ENCODE measurements at regions not wholly inside any gene's neighbourhood (a gene's known extent, or its start where the extent isn't known, plus 50 kb on each side); places are given as distances from the start of the nearest gene placed in this dataset.
A peak's percentile ranks its signal among the peaks of the same experiment; 100 is the strongest.
"Not testable (repeated sequence)": the region's sequence is repeated elsewhere in the genome, so short reads cannot be mapped to it uniquely, and the experiment has no call there.

DNA sequence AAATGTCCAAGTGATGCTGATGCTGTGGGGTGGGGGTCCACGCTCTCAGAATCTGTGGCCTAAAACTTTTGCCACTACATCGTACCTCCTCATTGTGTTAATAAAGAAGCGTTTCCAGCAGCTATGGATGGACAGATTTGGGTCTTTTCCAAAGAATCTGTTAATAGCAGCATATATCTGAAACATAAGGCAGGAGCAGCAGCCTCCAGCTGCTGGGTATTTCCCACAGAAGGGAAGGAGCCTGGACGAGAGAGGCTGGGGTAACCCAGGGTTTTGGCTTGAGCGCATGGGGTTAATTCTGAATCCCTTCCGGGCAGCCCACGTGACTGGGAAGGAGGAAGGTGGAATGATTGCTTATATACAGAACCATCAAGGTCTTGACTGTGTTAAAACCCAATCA is 332.4 kb downstream of the BCOR start:
- no peak for DNase-seq (ENCODE audit: low read depth)

GRCh38 chrX:39766085-39766726 is 331.6 kb downstream of the BCOR start:
- no peak for DNase-seq (ENCODE audit: low read depth)

- no peak for DNase-seq (ENCODE audit: low read depth)
Measured at GRCh38 chrX:39766855-39767254, 330.9 kb downstream of the BCOR start.

DNA sequence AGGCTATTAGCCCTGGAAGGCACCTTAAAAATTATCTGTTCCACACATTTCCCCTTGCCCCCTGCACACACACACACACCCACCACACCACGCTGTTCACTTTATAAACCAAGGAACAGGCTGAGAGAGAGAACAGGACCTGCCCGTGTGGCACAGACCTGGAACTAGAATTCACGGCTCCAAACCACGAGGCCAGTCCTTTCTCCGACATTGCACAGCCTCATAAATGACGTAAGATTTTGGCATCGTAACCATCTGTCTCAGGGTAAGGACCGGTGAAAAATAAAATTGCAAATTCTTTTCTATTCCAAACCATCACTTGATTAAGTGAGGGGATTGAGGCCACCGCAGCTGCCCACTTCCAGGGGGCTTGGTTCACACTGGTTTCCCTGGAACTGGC is 330.3 kb downstream of the BCOR start:
- peak; percentile 17 for DNase-seq (ENCODE audit: low read depth)

DNA sequence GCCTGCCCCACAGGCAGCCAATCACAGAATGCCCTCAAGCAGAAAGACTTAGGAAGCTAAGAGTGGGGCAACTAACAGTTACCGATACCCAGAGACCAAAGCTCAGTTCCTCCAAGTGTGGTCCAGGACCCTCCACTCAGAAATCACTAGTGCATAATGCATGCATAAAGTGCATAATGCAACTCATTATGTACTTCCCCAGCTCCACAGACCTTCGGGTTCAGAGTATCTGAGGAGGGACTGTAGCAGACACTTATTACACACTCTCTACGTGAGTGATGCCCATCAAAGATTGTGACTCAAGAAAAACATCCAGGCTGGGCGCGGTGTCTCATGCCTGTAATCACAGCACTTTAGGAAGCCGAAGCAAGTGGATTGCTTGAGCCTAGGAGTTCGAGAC is 328.0 kb downstream of the BCOR start:
- no peak for DNase-seq (ENCODE audit: low read depth)

DNA sequence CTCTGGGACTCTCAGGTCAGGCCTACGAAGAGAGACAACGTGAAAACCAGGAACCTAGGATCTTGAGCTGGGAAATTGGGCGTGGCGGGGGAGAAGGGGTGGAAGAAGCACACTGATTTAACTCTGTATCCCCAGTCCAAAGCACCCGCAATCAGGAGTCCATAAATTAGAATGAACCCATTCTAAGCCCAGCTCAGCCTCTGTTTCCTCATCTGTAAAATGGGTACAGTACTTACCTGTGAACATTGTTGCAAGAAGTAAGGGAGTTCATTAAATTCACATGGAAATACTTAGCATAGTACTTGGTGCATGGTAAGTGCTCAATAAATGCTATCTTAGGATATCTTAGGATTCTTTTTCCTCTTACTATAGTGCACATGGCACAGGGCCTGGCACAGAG is 326.7 kb downstream of the BCOR start:
- no peak for DNase-seq (ENCODE audit: low read depth)

DNA sequence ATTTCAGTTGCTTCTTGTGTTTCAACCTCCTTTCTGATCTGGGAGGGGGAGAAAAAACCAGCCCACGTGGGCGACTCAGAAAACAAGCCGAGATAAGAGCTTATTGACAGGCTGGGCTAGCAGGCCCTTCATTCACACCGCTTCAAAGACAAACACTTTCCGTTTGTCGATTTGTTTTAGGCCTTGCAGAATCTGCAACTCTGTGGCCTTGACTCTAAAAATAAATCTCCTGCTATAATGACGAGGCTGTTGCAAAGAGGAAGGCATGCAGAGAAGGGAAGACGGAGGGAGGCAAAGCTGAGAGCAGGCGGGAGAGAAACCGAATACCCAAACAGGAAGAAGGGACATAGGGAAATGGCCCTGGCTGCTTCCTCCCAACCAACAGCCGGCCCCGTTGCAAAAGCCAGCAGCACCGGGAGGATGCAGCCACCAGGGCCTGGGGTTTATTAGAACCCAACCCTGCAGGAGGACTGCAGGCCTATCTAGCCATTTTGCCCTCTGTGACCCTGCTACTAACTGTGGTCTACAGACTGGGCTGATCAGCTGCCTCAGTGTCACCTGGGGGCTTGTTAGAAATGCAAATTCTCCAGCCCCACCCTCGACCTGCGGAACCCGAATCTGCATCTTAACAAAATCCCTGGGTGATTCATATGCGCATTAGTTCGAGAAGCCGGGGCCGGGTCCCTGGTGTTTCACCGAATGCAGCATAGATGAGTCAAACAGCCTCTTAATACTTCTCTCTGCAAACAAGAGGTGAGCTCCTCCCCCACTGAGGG is 325.5 kb downstream of the BCOR start:
- no peak for DNase-seq (ENCODE audit: low read depth)

- no peak for DNase-seq (ENCODE audit: low read depth)
Measured at GRCh38 chrX:39773150-39773549, 324.6 kb downstream of the BCOR start.

GRCh38 chrX:39773923-39774773 is 323.6 kb downstream of the BCOR start:
- DNase-seq (ENCODE audit: low read depth) = no peak

- DNase-seq (ENCODE audit: low read depth) = no peak
Measured at GRCh38 chrX:39774774-39775328, 322.9 kb downstream of the BCOR start.

DNA sequence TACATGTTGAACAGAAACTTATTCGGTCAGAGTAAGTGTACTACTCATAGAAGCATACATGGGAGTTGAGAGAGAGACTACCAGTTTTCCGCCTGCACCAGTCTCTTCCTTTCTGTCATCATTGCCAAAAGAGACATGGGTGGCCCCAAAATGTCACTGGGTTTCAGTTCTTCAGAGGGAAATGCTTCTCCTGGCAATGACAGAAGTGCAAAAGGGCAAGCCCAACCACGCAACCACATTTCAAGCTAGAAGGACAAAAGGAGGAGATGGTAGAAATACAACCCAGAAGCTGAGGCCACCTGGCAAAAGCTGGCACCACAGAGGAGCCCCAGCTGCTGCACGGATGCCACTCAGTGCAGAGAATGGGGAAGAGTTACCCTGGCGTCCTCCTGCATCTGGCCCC is 320.1 kb downstream of the BCOR start:
- no peak for DNase-seq (ENCODE audit: low read depth)

GRCh38 chrX:39779952-39780783 is 317.6 kb downstream of the BCOR start:
- no peak for DNase-seq (ENCODE audit: low read depth)

DNA sequence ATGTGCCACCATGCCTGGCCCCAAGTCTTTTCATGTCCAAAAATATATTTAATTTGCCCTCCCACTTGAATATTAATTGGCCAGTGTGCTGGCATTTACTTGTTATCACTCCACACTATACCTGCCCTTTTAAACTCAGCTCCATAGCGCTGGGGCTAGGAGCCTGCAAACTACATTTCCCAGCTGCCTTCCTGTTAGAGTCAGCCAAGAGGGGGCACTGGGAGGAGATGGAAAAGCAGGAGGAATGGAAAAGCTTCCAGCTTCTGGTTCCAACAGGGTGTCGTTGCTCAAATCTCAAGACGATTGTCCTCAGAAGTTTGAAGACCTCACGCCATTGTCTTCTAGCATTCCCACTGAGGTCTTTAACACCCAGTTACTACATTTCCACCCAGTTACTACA is 315.5 kb downstream of the BCOR start:
- no peak for DNase-seq (ENCODE audit: low read depth)

- DNase-seq (ENCODE audit: low read depth) = no peak
Measured at GRCh38 chrX:39787999-39788398, 309.8 kb downstream of the BCOR start.

DNA sequence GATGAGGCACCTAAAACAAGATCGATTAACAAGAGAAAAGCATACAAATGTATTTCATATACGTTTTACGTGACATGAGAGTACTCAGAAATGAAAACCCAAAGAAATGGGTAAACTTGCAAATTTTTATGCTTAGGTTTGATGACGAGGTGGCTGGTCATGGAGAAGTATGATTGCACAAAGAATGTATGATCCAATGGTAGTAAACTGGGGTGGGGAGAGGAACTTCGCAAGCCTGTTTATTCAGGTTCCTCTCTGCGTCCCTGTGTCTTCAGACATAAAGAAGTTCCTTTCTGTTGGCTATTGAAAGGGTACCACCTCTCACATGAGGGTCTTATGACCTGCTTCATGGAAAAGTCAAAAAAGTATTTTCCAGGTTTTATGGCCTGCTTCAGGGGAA is 309.2 kb downstream of the BCOR start:
- DNase-seq (ENCODE audit: low read depth) = no peak

GRCh38 chrX:39791691-39792090 is 306.1 kb downstream of the BCOR start:
- DNase-seq (ENCODE audit: low read depth) = no peak

GRCh38 chrX:39795605-39796004 is 302.2 kb downstream of the BCOR start:
- no peak for DNase-seq (ENCODE audit: low read depth)

DNA sequence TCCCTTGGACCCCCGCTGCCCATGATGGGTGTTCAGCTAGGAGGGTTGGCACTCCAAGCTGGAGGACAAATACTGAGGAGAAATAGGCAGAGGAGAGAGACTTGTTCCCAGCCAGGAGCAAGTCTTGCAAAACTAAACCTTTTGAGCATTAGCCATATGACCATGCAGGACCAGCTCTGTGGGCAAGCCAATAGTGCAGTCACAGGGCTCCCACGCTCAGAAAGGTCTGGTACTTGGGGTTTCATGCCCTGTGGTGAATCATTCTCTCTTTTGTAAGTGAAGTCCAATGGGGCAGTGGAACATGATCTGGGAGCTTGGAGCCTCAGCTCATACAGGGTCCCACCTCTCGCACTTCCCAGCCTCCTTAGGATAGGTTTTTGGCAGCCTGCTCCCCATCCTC is 300.9 kb downstream of the BCOR start:
- no peak for DNase-seq (ENCODE audit: low read depth)

DNA sequence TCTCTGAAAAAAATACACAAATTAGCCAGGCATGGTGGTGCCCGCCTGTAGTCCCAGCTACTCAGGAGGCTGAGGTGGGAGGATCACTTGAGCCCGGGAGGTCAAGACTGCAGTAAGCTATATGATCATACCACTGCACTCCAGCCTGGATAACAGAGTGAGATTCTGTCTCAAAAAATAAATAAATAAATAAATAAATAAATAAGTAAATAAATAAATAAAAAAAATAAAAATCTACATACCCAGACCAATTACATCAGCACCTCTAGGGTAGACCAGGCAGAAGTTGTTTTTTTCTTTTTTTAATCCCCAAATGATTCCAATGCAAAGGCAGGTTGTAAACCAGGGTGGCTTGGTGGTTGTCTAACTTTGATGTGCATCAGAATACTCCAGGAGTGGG is 299.3 kb downstream of the BCOR start:
- not testable (repeated sequence) for DNase-seq (ENCODE audit: low read depth)

DNA sequence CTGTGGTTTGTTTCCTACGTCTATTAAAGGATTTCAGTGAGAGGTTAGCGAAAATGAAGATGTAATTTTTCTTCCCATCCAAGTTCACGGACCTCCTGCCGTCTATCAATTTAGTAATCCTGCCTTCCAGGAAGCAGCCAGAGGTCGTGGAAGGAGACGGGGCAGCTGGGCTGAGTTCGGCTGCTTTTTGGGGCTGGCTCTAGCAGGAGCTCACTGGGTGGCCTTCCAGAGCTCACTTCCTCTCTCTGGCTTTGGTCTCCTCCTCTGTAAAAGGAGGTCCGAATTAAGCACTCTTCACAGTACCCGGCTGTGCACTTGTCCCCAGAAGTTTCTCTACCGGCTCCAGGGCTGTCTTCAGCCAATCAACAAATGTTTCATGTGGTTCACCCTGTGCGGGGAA is 295.4 kb downstream of the BCOR start:
- DNase-seq (ENCODE audit: low read depth) = no peak

DNA sequence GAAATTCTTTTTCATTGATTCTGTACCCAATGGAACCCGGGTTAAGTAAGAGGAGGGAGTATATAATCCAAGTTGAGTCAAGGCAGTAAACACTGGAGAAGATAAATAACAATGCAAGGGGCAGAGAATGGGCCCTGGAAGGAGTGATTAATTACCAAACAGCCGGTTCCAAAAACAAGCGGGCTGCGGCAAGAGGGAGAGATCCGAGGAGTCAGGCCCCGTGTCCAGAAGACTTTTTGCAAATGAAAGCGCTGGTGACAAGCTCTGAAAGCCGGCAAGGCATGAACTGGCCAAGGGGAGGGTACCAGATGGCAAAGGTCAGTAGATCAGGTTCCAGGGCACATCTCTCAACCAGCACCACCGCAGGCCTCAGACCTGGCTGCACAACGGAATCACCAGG is 294.9 kb downstream of the BCOR start:
- no peak for DNase-seq (ENCODE audit: low read depth)

DNA sequence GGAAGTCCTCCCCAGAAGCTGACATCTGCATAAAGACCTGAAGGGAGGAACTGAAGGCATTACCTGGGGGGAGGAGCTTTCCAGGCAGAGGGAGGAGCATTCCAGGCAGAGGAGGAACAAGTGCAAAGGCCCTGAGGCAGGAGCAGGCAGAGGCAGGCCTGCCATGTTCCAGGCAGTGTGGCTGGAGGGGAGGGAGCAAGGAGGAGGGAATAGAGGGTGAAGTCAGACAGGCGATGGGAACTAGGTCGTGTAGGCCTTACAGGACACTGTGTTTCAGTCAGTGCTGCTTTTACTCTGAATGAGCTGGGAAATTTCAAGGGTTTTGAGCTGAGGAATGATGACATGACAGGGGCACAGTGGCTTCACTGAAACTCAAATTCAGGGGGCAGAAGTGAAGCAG is 292.7 kb downstream of the BCOR start:
- DNase-seq (ENCODE audit: low read depth) = no peak

Measured in EH (cell line).